GM19023 (cell line): ENCODE measurements at regions not wholly inside any gene's neighbourhood (a gene's known extent, or its start where the extent isn't known, plus 50 kb on each side); places are given as distances from the start of the nearest gene placed in this dataset.
"Not testable (repeated sequence)": the region's sequence is repeated elsewhere in the genome, so short reads cannot be mapped to it uniquely, and the experiment has no call there.

Experiments used
- ATAC-seq: cut with Tn5 transposase; IDR thresholded peaks from one replicate; pipeline ENCODE4 v1.9.1; 2021; ENCODE audit warnings: mild to moderate bottlenecking, moderate library complexity; ENCODE audit not compliant: unreplicated experiment

DNA sequence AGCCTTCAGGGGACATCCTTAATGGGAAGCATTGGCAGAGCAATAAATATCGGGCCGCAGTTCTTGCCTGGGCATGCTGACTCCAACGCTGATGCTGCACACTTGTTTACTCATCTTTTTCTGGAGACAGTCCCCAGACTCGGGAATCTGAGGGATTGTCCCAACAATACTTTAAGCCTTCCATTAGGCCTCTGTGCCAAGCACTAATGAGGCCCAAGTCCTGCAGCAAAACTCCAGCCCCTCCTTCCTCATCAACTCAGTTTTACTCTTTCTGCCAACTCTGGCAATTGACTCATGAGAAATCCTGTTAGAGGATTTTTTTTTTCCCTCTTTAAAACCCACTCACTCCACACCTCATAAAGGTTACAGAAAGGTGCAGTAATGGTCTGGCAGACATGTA is 233.4 kb upstream of the PELI2 start:
- no peak for ATAC-seq

DNA sequence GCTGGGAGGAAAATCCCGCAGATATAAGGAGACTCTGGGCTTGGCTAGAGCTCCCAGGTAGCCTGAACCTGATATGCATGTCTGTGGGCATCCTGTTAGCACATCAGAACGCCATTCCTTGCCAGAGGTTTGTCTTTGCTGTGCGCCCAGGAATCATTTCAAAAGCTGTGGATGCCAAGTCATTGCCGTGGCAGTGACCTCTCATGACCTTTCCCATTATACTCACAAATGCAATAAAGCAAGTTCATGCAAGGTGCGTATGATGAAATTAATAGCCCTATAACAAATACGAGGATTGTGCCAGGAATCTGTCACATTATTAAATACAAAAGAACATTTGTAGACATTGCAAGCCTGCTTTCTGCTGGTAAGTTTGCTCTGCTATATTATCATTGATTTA is 229.1 kb upstream of the PELI2 start:
- no peak for ATAC-seq

DNA sequence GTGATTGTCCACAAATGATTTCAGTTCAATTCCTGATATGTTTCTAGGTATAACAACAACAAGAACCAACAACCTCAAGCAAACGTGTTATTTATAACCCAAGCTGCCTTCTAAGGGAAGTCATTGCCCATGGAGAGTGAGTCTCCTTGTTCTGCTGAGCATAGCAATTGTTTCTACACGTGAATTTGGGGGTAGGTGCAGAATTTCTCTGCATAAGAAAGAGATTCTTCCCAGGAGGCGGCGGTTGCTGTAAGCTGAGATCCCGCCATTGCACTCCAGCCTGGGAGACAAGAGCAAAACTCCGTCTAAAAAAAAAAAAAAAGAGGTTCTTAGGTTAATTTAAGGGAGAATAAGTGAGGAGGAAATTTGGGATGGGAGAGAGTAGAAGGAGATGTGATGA is 226.5 kb upstream of the PELI2 start:
- ATAC-seq = no peak

DNA sequence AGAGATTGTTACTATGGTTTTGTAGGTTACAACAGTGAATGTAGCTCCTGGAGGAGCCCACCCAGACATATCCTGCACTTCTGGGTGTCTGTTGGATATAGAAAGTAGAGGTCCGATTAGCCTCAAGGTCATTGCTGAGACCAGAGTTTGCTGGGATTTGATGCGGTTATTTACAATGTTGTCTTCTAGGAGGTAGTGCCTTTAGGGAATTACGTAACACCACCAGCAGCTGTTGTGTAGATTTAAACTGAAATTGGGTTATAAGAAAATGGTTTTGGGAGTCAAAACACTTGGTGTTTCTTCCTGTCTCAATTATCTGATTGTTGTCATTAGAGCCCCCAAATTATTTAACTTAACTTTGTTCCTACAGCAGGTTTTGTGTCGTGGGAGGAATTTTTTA is 225.3 kb upstream of the PELI2 start:
- no peak for ATAC-seq

DNA sequence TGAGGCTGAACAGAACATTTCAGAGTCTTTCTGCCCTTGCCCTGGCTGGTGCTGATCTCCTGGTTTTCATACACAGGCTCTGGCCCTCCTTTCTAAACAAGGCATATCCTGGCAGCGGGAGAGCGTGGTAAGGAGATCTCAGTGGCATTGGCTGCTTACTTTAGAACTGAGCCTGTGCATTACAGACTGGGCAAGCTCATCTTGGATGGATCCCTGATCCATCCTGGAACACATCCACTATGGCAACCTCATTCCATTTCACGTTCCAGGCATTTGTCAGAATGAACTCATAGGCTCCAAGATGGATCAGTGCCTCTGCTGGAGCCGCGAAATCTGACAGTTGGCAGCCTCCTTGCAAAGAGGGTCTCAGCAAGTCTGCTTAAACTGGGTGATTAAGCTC is 224.5 kb upstream of the PELI2 start:
- no peak for ATAC-seq

- ATAC-seq = no peak
These were observed 221.2 kb upstream of the PELI2 start for GRCh38 chr14:55897031-55897430.

DNA sequence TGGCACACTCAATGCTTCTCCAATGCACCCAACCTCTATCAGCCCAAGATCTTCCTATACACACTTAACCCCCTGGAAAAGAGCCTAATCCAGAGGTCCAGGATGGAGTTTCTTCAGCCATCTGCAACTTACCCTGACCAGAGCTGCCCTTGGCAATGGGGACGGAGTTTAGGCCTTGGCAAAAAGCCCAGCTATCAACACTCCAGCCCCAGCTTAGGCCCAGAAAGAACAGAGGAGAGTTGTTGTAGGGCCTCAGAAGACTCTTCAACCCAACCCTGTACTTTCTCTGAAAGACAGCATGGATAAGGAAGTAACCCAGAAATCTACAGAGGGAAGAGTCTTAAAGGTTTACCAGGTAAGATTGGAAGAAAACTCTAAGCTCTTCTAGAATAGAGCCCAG is 219.3 kb upstream of the PELI2 start:
- ATAC-seq = no peak

DNA sequence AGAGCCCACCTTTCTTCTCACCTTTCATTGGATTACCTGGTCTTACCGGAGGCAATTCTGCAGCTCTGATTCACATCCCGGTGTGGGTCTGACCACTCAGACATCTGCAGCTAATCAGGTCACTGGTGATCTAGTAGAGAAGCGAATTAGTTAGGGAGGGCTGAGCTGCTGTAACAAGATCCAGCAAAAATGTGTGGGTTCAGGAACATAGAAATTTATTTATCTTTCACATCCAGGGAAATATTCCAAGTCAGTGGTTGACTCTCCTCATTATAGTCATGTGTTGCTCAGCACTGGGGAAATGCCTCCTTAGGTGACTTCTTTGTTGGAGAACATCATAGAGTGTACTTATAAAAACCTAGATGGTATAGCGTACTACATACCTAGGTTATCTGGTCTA is 218.7 kb upstream of the PELI2 start:
- no peak for ATAC-seq

GRCh38 chr14:55900749-55901148 is 217.5 kb upstream of the PELI2 start:
- no peak for ATAC-seq

GRCh38 chr14:55901291-55901690 is 216.9 kb upstream of the PELI2 start:
- ATAC-seq = no peak

DNA sequence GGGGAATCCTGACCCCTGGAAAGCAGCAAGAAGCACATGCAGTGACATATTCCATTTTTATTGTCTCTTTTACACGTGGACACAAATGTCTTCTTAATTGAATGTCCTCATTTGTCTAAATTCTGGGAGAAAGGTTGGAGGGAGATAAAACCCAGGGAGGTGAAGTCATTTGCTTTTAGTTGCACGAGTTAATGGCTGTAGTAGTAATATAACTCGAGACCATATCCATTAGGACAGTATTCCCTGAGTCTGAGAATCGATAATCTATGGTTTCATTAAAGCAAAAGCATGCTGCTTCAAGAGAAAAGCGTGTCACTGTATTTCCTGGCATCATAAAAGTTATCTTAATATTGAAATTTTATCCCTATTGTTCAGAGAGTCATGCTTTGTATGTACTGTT is 216.0 kb upstream of the PELI2 start:
- ATAC-seq = no peak

DNA sequence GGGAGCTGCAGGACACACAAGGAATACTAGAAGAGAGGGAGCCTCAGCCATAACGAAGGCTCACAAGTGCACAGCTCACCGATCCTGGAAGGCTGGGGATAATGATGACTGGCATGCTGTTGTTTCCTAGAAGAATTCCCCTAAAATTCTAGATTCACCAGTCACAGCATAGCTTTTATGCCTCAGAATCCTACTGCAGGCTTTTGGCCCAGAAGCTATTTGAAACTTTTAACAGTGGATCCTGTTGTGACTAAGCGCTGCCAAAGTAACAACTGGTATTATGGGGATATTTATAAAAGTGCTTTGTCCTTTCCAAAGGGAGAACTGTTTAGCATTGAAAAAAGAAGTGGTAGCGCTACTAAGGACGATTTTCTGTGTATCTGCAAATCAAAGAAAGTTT is 214.1 kb upstream of the PELI2 start:
- no peak for ATAC-seq

GRCh38 chr14:55908106-55908505 is 210.1 kb upstream of the PELI2 start:
- ATAC-seq = no peak

DNA sequence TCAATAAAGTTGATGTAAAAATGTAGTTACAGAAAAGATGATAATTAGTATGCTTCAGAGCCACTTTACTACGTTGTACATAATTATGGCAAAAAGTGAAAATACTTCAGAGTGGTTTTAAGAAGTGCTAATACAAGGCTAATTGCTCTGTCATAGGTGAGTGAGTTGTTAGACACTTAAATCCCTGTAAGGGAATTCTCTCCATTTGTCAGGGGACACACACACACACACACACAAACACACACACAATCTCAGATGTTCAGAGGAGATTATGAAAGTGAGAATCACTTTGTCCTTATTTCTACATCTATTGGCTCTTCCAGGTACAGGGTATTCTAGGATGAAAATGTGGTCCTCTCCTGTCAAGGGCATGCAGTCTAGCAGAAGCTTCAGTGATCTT is 208.3 kb upstream of the PELI2 start:
- ATAC-seq = no peak

DNA sequence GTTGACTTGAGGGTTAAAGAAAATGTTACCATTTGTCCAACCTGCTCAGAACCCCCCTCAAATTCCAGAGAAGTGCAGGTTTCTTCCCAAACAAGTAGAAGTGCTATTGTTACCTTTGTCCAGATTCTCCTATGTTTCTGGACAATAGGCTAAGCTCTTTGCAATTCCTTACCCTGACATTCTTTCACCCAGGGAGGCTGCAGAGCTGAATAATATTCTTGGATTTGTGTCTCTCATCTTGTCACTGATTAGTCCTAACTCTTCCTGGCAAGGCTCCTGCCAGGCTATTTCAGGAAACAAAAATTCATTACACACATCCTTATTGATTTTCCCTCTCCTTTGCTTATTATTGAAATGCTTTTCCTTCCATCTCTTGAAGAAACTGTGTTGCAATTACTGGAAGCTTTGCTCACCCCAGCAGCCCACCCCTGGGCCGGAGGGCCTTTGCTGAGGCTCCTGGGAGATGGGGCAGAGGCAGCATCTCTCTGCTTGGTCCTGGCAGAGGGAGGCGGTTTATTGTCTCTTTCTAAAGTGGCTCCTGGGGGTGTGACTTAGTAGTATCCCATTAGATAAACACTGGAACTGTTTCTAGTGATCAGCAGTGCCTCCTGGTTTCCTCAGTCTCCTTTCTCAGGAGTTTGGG is 207.5 kb upstream of the PELI2 start:
- ATAC-seq = no peak

GRCh38 chr14:55911776-55912175 is 206.4 kb upstream of the PELI2 start:
- no peak for ATAC-seq

- no peak for ATAC-seq
These were observed 205.9 kb upstream of the PELI2 start for GRCh38 chr14:55912344-55912743.

- ATAC-seq = no peak
These were observed 204.7 kb upstream of the PELI2 start for GRCh38 chr14:55913324-55914025.

DNA sequence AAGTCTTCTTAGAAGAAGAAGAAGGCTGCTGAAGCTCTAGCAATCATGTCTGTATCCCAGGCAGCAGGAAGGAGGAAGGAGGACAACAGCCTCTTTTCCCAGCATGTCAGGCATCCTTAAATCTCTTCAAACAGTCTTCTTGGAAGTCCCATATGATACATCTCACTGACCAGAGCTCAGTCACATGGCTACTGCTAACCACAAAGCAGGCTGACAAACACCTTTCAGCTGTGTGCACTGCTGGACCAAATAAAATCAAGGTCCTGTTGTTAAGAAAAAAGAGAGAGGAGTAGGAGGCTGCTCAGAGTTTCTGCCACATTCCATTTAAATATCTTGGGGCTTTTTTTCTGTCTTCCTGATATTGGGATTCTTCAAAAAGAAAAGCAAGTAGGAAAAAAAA is 203.4 kb upstream of the PELI2 start:
- no peak for ATAC-seq

DNA sequence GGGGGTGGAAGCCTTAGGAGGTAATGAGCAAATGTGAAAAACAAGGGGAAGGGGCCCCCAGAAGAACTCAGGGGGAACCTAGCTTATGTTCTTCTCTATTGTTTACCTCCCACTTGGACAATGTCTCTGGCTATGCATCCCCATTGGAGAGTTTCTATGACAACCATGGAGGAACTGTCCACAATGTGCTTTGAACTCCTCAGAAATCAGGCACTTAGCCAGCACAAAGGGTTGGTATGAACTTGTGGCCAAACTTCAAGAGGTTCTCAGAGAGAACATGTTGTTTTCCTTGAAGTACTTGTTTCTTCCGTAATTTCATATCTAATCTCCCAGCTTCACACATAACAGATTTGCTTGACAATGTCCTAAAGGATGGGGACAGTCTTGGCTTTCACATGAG is 202.8 kb upstream of the PELI2 start:
- ATAC-seq = no peak

GRCh38 chr14:55919800-55920199 is 198.4 kb upstream of the PELI2 start:
- ATAC-seq = not testable (repeated sequence)

- ATAC-seq = no peak
These were observed 196.7 kb upstream of the PELI2 start for GRCh38 chr14:55921511-55921910.

DNA sequence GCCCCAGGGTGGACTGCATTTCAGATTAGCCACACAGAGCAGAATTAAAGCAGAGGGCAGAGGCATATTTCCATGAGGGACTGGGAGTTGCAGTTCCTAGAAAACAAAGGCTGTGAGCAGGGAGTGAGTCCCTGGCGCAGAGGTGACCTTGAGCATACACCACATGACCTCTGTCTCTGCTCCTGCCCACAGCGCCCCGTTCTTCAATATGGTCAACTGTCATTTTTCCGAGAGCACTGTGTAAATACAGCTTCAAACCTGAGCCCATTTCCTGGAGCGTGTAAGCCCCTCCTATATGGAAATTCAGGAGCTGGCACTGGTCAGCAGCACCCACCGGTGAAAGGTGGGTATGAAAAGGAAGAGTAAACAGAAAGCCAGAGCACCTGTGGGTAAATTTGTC is 192.2 kb upstream of the PELI2 start:
- ATAC-seq = no peak
